Hematopoietic multipotent progenitor cell treated with erythropoietin and hydrocortisone succinate and interleukin-3 and kit ligand, for 6 days (in vitro differentiated cells): ENCODE measurements at regions not wholly inside any gene's neighbourhood (a gene's known extent, or its start where the extent isn't known, plus 50 kb on each side); places are given as distances from the start of the nearest gene placed in this dataset.
"Not testable (repeated sequence)": the region's sequence is repeated elsewhere in the genome, so short reads cannot be mapped to it uniquely, and the experiment has no call there.

Experiments used
- DNase-seq: peaks from one replicate; pipeline ENCODE4 v3.0.0-alpha.2; 2015

GRCh38 chr13:82116422-82116989 lies 1765.8 kb downstream of the SLITRK1 start:
- no peak for DNase-seq

GRCh38 chr13:82115391-82115790 lies 1766.9 kb downstream of the SLITRK1 start:
- DNase-seq: no peak

- DNase-seq: no peak
Measured at GRCh38 chr13:82096256-82096655, 1755.3 kb upstream of the SPRY2 start.

- no peak for DNase-seq
Measured at GRCh38 chr13:82092312-82092711, 1751.4 kb upstream of the SPRY2 start.

- DNase-seq: no peak
Measured at GRCh38 chr13:82088781-82089180, 1747.9 kb upstream of the SPRY2 start.

- DNase-seq: no peak
Measured at GRCh38 chr13:82076496-82076895, 1735.6 kb upstream of the SPRY2 start.

GRCh38 chr13:82070416-82070815 lies 1729.5 kb upstream of the SPRY2 start:
- DNase-seq: no peak

GRCh38 chr13:82062772-82063171 lies 1721.8 kb upstream of the SPRY2 start:
- no peak for DNase-seq

GRCh38 chr13:82058364-82058763 lies 1717.4 kb upstream of the SPRY2 start:
- no peak for DNase-seq

GRCh38 chr13:82045316-82045715 lies 1704.4 kb upstream of the SPRY2 start:
- not testable (repeated sequence) for DNase-seq

GRCh38 chr13:82036602-82037001 lies 1695.7 kb upstream of the SPRY2 start:
- DNase-seq: no peak

GRCh38 chr13:82011355-82011754 lies 1670.4 kb upstream of the SPRY2 start:
- DNase-seq: no peak

GRCh38 chr13:82010780-82011179 lies 1669.9 kb upstream of the SPRY2 start:
- no peak for DNase-seq

- DNase-seq: no peak
Measured at GRCh38 chr13:82002710-82003109, 1661.8 kb upstream of the SPRY2 start.

- DNase-seq: no peak
Measured at GRCh38 chr13:81995316-81995715, 1654.4 kb upstream of the SPRY2 start.

- no peak for DNase-seq
Measured at GRCh38 chr13:81990652-81991051, 1649.7 kb upstream of the SPRY2 start.

- no peak for DNase-seq
Measured at GRCh38 chr13:81988567-81988966, 1647.6 kb upstream of the SPRY2 start.

- no peak for DNase-seq
Measured at GRCh38 chr13:81987677-81988357, 1646.9 kb upstream of the SPRY2 start.

- no peak for DNase-seq
Measured at GRCh38 chr13:81987159-81987558, 1646.2 kb upstream of the SPRY2 start.

GRCh38 chr13:81986308-81986707 lies 1645.4 kb upstream of the SPRY2 start:
- DNase-seq: no peak

- no peak for DNase-seq
Measured at GRCh38 chr13:81957121-81957520, 1616.2 kb upstream of the SPRY2 start.

- peak; percentile 22 for DNase-seq
Measured at GRCh38 chr13:81929988-81930387, 1589.1 kb upstream of the SPRY2 start.

GRCh38 chr13:81927347-81927746 lies 1586.4 kb upstream of the SPRY2 start:
- DNase-seq: no peak

- DNase-seq: no peak
Measured at GRCh38 chr13:81917810-81918209, 1576.9 kb upstream of the SPRY2 start.

GRCh38 chr13:81916461-81916860 lies 1575.5 kb upstream of the SPRY2 start:
- no peak for DNase-seq
